Nephron progenitor cell (in vitro differentiated cells): ENCODE measurements at regions not wholly inside any gene's neighbourhood (a gene's known extent, or its start where the extent isn't known, plus 50 kb on each side); places are given as distances from the start of the nearest gene placed in this dataset.
"Not testable (repeated sequence)": the region's sequence is repeated elsewhere in the genome, so short reads cannot be mapped to it uniquely, and the experiment has no call there.

Experiments
- DNase-seq: peaks from one replicate; pipeline ENCODE4 v3.0.0; 2021
- H3K27ac Mint-ChIP-seq: 2 replicates; pipeline ENCODE4 v1.8.0; 2021; ENCODE audit warnings: mild to moderate bottlenecking, moderate library complexity, mixed read lengths
- H3K27me3 Mint-ChIP-seq: 2 replicates; pipeline ENCODE4 v1.8.0; 2021; ENCODE audit warnings: mild to moderate bottlenecking, low read depth, mixed read lengths; ENCODE audit not compliant: poor library complexity
- H3K36me3 Mint-ChIP-seq: 2 replicates; pipeline ENCODE4 v1.8.0; 2021; ENCODE audit warnings: low read depth, mixed read lengths
- H3K4me1 Mint-ChIP-seq: 2 replicates; pipeline ENCODE4 v1.8.0; 2021; ENCODE audit warnings: mixed read lengths
- H3K4me3 Mint-ChIP-seq: 2 replicates; pipeline ENCODE4 v1.8.0; 2021; ENCODE audit warnings: mild to moderate bottlenecking, moderate library complexity, mixed read lengths
- H3K9me3 Mint-ChIP-seq: 2 replicates; pipeline ENCODE4 v1.8.0; 2021; ENCODE audit warnings: mild to moderate bottlenecking, moderate library complexity, mixed read lengths
- TF ChIP-seq, protein P1 (sequence below): fragments of 200-600 bp; sonication (generic); IDR thresholded peaks from 2 replicates; pipeline ENCODE4 v1.5.0; 2021; ENCODE audit warnings: antibody characterized with exemption

DNA sequence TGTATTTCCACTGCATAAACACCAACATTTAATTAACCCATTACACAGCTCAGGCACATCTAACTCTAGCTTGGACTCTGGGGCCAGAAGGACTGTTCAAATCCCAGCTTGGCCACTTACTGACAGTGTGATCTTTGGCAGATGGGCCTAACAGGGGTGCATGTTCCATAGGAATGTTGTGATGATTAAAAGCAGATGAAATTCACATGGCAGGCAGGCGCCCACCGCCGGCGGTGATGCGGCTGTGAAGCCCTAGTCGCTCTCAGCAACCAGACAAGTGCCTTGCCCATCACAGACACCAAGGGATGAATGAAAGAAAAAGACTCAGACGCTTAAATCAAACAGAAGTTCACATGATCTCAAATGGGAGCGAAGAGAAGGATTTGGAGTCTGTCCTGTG lies 84.6 kb upstream of the WSB1 start:
- TF ChIP-seq, protein P1, sequence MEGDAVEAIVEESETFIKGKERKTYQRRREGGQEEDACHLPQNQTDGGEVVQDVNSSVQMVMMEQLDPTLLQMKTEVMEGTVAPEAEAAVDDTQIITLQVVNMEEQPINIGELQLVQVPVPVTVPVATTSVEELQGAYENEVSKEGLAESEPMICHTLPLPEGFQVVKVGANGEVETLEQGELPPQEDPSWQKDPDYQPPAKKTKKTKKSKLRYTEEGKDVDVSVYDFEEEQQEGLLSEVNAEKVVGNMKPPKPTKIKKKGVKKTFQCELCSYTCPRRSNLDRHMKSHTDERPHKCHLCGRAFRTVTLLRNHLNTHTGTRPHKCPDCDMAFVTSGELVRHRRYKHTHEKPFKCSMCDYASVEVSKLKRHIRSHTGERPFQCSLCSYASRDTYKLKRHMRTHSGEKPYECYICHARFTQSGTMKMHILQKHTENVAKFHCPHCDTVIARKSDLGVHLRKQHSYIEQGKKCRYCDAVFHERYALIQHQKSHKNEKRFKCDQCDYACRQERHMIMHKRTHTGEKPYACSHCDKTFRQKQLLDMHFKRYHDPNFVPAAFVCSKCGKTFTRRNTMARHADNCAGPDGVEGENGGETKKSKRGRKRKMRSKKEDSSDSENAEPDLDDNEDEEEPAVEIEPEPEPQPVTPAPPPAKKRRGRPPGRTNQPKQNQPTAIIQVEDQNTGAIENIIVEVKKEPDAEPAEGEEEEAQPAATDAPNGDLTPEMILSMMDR = no peak
- no peak overlapping the region for H3K4me3 Mint-ChIP-seq
- H3K4me1 Mint-ChIP-seq = no peaks in the 10 kb centered on the region
- no peak overlapping the region for H3K27ac Mint-ChIP-seq
- no peaks in the 10 kb centered on the region for H3K27me3 Mint-ChIP-seq
- no peak for DNase-seq
- peaks cover 7% of the 10 kb centered on the region for H3K36me3 Mint-ChIP-seq
- H3K9me3 Mint-ChIP-seq = peaks cover 41% of the 10 kb centered on the region

DNA sequence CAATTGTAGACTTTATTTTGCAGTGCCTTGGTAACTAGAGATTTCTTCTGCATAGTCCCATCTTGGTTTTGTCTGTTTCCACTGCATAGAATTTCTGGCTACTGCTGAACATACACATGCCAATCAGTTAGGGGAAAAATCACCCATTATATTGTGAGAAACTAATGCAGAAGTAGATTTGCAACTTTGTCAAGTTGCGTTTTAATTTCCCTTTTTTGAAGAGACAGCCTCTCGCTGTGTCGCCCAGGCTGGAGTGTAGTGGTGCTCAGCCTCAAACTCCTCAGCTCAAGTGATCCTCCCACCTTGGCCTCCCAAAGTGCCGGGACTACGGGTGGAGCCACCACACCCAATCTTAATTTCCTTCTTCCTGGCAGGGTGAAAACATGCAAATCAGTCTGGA lies 83.1 kb upstream of the WSB1 start:
- not testable (repeated sequence) for H3K27ac Mint-ChIP-seq, H3K4me1 Mint-ChIP-seq, DNase-seq, H3K4me3 Mint-ChIP-seq, H3K36me3 Mint-ChIP-seq, H3K27me3 Mint-ChIP-seq
- H3K9me3 Mint-ChIP-seq = peaks cover 55% of the 10 kb centered on the region

DNA sequence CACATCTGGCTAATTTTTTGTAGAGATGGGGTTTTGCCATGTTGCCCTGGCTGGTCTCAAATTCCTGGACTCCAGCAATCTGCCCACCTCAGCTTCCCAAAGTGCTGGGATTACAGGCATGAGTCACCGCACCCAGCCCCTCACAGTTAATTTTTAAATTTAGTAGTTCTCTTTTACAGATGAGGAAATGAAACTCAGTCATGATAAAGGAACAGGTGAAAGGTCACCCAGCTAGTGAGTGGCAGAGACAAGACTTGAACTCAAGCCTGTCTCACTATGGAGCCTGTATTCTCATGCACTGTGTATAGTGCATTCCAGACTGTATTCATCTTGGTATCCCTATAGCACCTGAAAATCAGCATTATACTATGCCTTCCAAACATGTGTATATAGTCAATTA lies 77.1 kb upstream of the WSB1 start:
- Mint-ChIP-seq H3K27ac (no peak overlapping the region), H3K4me3 (no peak overlapping the region), H3K36me3 (peaks cover 7% of the 10 kb centered on the region), H3K27me3 (peaks cover 8% of the 10 kb centered on the region), H3K9me3 (peaks cover 49% of the 10 kb centered on the region), H3K4me1 (no peaks in the 10 kb centered on the region)
- TF ChIP-seq, protein P1 = no peak
- no peak for DNase-seq

DNA sequence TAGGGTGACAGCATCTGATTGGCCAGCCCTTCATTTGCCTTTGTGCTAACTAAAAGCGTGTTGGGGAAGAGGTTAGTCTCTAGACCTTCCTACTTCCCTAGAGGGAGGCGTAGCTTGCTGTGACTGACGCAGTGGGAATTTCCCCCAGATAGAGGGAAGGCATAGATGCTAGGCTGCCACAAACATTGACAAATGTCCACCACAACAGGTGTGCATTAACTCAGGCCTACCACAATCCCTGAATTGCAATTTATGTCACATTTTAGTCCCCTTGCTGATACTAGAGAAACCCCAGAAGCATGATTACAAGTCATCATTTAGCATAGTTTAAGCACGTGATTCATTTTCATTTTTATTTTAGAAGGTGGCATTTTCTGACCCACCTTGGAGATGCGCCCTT lies 76.3 kb upstream of the WSB1 start:
- H3K27me3 Mint-ChIP-seq = peaks cover 10% of the 10 kb centered on the region
- no peak overlapping the region for H3K27ac Mint-ChIP-seq
- H3K4me3 Mint-ChIP-seq = no peak overlapping the region
- H3K36me3 Mint-ChIP-seq = peaks cover 7% of the 10 kb centered on the region
- TF ChIP-seq, protein P1 = no peak
- peaks cover 56% of the 10 kb centered on the region for H3K9me3 Mint-ChIP-seq
- no peaks in the 10 kb centered on the region for H3K4me1 Mint-ChIP-seq
- no peak for DNase-seq

DNA sequence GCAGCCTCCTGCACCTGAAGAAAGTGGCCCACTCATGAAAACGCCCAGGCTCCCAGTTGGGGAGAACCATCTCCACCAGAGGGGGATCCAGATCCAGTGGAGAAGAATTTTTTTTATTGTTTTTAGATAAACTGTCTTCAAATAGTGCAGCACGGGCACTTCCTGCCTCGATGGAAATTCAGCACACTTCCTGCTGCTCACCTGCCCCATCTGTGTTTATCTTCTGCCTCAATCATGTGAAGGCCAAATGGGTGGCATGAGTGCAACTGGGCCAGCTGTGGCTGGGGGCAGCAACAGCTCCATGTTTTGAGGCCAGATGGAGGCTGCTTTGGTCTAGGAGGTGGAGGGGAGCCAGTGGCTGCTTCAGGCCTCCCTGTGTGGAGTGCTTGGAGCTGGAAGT lies 75.9 kb upstream of the WSB1 start:
- Mint-ChIP-seq H3K36me3 (peaks cover 7% of the 10 kb centered on the region), H3K4me3 (no peak overlapping the region), H3K9me3 (peaks cover 58% of the 10 kb centered on the region), H3K4me1 (no peaks in the 10 kb centered on the region), H3K27ac (no peak overlapping the region), H3K27me3 (peaks cover 10% of the 10 kb centered on the region)
- DNase-seq = no peak
- TF ChIP-seq, protein P1 = no peak

DNA sequence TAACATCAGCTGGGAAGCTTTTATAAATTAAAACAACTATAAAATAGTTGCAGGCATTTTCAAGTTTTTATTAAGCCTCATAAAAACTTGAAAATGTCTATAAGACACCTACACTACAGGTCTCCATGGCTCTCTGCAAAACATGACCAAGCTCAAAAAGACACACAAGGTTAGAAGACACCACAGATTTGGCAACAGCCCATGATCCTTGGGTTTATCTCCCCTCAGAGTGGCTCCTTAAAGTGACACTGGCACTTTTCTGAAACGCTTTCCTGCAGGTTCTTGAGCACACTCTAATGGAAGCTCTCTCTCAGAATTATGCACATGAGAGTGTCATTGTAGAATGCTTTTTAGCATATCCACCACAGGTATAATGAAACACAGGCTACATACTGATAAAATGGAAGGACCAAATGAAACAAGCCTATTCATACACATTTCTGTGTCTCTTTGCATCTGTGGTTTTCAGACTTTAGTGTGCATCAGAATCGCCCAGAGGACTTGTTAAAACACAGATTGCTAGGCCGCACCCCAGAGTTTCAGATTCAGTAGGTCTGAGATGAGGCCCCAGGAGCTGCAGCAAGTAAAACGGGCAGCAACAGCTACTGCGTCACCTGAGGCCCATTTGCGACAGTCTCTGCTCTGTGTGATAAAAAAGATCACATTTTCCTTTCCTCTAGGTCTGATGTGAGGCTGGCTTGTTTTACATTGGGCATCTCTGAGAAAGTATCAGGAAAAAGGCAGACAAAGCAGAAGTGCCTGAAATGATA lies 75.0 kb upstream of the WSB1 start:
- H3K36me3 Mint-ChIP-seq = no peaks in the 10 kb centered on the region
- DNase-seq = no peak
- no peaks in the 10 kb centered on the region for H3K4me1 Mint-ChIP-seq
- H3K27ac Mint-ChIP-seq = no peak overlapping the region
- no peak overlapping the region for H3K4me3 Mint-ChIP-seq
- TF ChIP-seq, protein P1 = no peak
- H3K9me3 Mint-ChIP-seq = peaks cover 49% of the 10 kb centered on the region
- H3K27me3 Mint-ChIP-seq = peaks cover 10% of the 10 kb centered on the region
